ENCODE measurements at regions not wholly inside any gene's neighbourhood (a gene's known extent, or its start where the extent isn't known, plus 50 kb on each side); places are given as distances from the start of the nearest gene placed in this dataset.

DNA sequence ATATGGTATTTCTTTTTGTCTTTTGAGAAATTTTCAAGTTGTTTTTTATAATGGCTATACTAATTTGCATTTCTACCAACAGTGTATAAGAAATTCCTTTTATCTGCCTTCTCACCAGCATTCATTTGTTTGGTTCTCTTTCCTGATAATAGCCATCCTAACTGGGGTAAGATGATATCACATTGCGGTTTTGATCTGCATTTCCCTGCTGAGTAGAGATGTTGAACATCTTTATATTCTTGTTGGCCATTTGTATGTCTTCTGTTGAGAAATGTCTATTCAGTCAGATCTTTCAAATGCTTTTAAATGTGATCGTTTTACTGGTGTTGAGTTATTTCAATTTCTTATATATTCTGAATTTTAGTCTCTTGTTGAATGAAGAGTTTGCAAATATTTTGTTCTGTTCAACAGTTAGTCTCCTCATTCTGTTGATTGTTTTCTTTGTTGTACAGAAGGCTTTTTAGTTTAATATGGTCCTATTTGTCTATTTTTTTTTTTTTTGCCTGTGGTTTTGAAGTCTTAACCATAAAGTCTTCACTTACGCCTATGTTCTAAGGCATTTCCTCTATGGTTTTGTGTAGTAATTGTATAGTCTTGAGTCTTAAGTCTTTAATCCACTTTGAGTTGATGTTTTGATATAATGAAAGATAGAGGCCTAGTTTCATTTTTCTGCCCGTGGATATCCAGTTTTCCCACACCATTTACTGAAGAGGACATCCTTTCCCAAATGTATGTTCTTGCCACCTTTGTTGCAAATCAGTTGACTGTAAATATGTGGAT, 1566.9 kb downstream of the STIM2 start:
- 77% methylated on average over 4 of the region's 4 CpGs for WGBS, 2 donors
- no peak for ATAC-seq (ENCODE audit: low FRiP score in 2 of 2)
- Histone ChIP-seq H3K4me1 (no peaks in the 10 kb centered on the region), H3K9me3 (no peaks in the 10 kb centered on the region), H3K4me3 (no peak overlapping the region), H3K27me3 (no peaks in the 10 kb centered on the region), H3K36me3 (no peaks in the 10 kb centered on the region), H3K27ac (no peak overlapping the region)
- no peak for TF ChIP-seq POLR2AphosphoS5 (IDR thresholded peaks at IDR 0.05)
- TF ChIP-seq, protein P1, sequence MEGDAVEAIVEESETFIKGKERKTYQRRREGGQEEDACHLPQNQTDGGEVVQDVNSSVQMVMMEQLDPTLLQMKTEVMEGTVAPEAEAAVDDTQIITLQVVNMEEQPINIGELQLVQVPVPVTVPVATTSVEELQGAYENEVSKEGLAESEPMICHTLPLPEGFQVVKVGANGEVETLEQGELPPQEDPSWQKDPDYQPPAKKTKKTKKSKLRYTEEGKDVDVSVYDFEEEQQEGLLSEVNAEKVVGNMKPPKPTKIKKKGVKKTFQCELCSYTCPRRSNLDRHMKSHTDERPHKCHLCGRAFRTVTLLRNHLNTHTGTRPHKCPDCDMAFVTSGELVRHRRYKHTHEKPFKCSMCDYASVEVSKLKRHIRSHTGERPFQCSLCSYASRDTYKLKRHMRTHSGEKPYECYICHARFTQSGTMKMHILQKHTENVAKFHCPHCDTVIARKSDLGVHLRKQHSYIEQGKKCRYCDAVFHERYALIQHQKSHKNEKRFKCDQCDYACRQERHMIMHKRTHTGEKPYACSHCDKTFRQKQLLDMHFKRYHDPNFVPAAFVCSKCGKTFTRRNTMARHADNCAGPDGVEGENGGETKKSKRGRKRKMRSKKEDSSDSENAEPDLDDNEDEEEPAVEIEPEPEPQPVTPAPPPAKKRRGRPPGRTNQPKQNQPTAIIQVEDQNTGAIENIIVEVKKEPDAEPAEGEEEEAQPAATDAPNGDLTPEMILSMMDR (IDR thresholded peaks at IDR 0.05) = no peak
- TF ChIP-seq EP300 (IDR thresholded peaks at IDR 0.05) = no peak
- no peak for TF ChIP-seq POLR2A (IDR thresholded peaks at IDR 0.05)
- no peak for DNase-seq

GRCh38 chr4:28432348-28433025, 1571.8 kb downstream of the STIM2 start:
- Histone ChIP-seq H3K4me3 (no peak overlapping the region), H3K27ac (no peak overlapping the region), H3K4me1 (no peaks in the 10 kb centered on the region), H3K27me3 (no peaks in the 10 kb centered on the region), H3K9me3 (no peaks in the 10 kb centered on the region), H3K36me3 (no peaks in the 10 kb centered on the region)
- no peak for DNase-seq
- peak; percentile 21 to 55 for ATAC-seq (ENCODE audit: low FRiP score in 2 of 2)
- WGBS, 2 donors = 85 to 92% methylated on average over 5 to 6 of the region's 7 CpGs
- TF ChIP-seq EP300 (IDR thresholded peaks at IDR 0.05) = no peak
- TF ChIP-seq POLR2AphosphoS5 (IDR thresholded peaks at IDR 0.05) = no peak
- no peak for TF ChIP-seq POLR2A (IDR thresholded peaks at IDR 0.05)
- TF ChIP-seq, protein P1 (IDR thresholded peaks at IDR 0.05) = no peak

GRCh38 chr4:28435314-28435713, 1574.7 kb downstream of the STIM2 start:
- Histone ChIP-seq H3K9me3 (no peaks in the 10 kb centered on the region), H3K27ac (no peak overlapping the region), H3K4me1 (no peaks in the 10 kb centered on the region), H3K36me3 (no peaks in the 10 kb centered on the region), H3K27me3 (no peaks in the 10 kb centered on the region), H3K4me3 (no peak overlapping the region)
- 24 to 28% methylated on average over 2 of the region's 2 CpGs for WGBS, 2 donors
- DNase-seq (no peak), ATAC-seq (ENCODE audit: low FRiP score in 2 of 2) (no peak)
- TF ChIP-seq, protein P1 (IDR thresholded peaks at IDR 0.05) = no peak
- TF ChIP-seq EP300 (IDR thresholded peaks at IDR 0.05) (no peak), POLR2AphosphoS5 (IDR thresholded peaks at IDR 0.05) (no peak), POLR2A (IDR thresholded peaks at IDR 0.05) (no peak)

GRCh38 chr4:28436191-28437080, 1575.8 kb downstream of the STIM2 start:
- H3K27ac ChIP-seq = no peak overlapping the region
- no peaks in the 10 kb centered on the region for H3K4me1 ChIP-seq
- H3K9me3 ChIP-seq = no peaks in the 10 kb centered on the region
- no peak overlapping the region for H3K4me3 ChIP-seq
- H3K27me3 ChIP-seq = no peaks in the 10 kb centered on the region
- 70 to 71% methylated on average over 10 of the region's 10 CpGs for WGBS, 2 donors
- no peaks in the 10 kb centered on the region for H3K36me3 ChIP-seq
- TF ChIP-seq, protein P1 (IDR thresholded peaks at IDR 0.05) = no peak
- TF ChIP-seq POLR2AphosphoS5 (IDR thresholded peaks at IDR 0.05) (no peak), POLR2A (IDR thresholded peaks at IDR 0.05) (no peak), EP300 (IDR thresholded peaks at IDR 0.05) (no peak)
- ATAC-seq (ENCODE audit: low FRiP score in 2 of 2) = no peak
- no peak for DNase-seq
